ENCODE measurements at regions not wholly inside any gene's neighbourhood (a gene's known extent, or its start where the extent isn't known, plus 50 kb on each side); places are given as distances from the start of the nearest gene placed in this dataset.
A peak's percentile ranks its signal among the peaks of the same experiment; 100 is the strongest.

GRCh38 chr2:215794829-215795546, 218.4 kb downstream of the MREG start:
- DNase-seq (no peak), ATAC-seq (no peak)
- peak overlapping the region; percentile 61 for H3K27ac ChIP-seq
- peaks cover 17% of the 10 kb centered on the region for H3K4me1 ChIP-seq
- intact Hi-C loops (cut with DNase I), result no loop called here
- H3K27me3 ChIP-seq, result no peaks in the 10 kb centered on the region
- H3K4me3 ChIP-seq, result no peak overlapping the region
- no peaks in the 10 kb centered on the region for H3K9me3 ChIP-seq
- no peaks in the 10 kb centered on the region for H3K36me3 ChIP-seq
- TF ChIP-seq CTCF (IDR thresholded peaks at IDR 0.05), result no peak

DNA sequence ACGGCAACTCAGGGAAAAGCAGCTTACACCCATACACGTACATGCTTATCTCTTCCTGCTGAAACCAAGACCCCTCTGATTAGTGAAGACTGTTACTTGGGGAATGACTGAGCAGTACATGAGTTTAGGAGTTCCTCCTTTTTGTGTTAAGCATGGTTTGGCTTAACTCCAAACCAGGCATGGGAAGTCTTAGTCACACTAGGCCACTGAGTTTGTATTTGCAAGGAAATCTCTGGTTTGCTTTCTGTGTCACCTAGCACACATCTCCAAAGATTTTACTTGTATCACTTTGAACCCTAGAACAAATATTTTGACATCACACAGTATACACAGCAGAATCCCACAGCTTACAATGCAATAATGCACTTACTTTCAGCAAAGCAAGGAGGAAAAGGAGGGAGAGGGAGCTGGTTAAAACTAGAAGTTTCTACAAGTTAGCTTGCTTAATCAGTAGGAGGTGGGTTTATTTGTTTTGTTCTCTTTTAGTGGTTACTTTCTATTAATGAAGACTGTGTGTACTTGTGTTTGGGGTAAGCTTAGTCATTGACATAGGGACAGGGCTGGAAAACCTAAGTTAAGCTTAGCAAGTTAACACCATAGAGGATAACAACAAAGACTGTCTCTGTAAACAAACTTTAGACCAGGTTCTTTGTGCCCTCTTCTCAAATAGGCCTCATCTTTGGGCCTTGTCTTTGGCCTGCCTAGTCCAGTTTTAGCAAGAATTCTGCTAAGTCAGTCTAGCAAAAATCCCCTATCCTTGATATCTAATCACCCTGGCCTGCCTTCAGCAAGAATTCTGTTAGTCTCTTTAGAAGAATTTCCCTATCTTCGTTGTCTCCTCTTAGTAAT, 219.4 kb downstream of the MREG start:
- Histone ChIP-seq H3K4me1 (peaks cover 17% of the 10 kb centered on the region), H3K9me3 (no peaks in the 10 kb centered on the region), H3K4me3 (no peak overlapping the region), H3K27ac (peak overlapping the region; percentile 61), H3K27me3 (no peaks in the 10 kb centered on the region), H3K36me3 (no peaks in the 10 kb centered on the region)
- intact Hi-C loops (cut with DNase I), result no loop called here
- no peak for TF ChIP-seq CTCF (IDR thresholded peaks at IDR 0.05)
- peak; percentile 84 for ATAC-seq
- no peak for DNase-seq

- no peak overlapping the region for H3K27ac ChIP-seq
- no peak for TF ChIP-seq CTCF (IDR thresholded peaks at IDR 0.05)
- H3K36me3 ChIP-seq, result no peaks in the 10 kb centered on the region
- H3K9me3 ChIP-seq, result no peaks in the 10 kb centered on the region
- DNase-seq (no peak), ATAC-seq (no peak)
- H3K4me1 ChIP-seq, result peaks cover 15% of the 10 kb centered on the region
- no peaks in the 10 kb centered on the region for H3K27me3 ChIP-seq
- intact Hi-C loops (cut with DNase I), result no loop called here
- no peak overlapping the region for H3K4me3 ChIP-seq
Measured at GRCh38 chr2:215791481-215791937, 221.8 kb downstream of the MREG start.

DNA sequence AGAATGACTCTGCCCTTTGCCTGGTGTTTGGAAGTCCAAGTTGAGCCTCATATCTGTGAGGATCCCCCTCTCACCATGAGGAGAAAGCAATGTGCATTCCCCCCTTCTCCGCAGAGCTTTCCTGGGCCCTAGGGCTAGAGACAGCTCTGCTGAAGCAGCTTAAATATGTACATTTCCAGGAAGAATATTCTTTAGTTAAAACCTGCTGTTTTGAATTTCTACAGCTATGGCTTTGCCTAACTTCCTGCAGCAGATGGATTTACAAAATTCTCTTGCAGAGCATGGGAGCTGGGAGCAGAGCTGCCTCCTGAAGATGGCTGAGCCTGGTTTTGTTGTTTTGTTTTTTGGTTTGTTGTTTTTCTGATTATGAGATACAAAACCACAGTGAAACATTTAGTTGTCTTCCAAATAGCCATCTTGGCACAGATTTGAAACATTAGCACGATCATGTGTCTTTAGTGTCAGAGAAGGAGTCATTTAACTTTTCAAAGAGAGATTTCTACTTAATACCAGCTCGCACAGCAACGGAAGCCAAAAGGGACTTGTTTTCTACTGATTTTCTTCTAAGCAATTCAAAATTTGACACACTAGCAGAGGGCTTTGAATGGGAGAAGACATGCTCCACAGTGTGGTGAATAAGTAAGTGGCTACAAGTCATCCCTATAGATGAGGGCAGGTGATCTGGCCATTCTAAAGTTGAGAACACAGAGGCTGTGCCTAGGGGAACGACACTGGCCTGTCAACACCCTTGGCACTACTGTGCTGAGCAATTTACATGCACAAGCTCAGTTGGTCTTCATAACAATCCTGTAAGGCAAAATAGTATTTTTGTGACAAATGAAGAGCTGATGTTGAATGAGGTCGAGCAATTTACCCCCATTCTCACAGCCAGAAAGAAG, 222.6 kb downstream of the MREG start:
- DNase-seq (no peak), ATAC-seq (no peak)
- H3K36me3 ChIP-seq, result no peaks in the 10 kb centered on the region
- H3K27me3 ChIP-seq, result no peaks in the 10 kb centered on the region
- no peak for TF ChIP-seq CTCF (IDR thresholded peaks at IDR 0.05)
- H3K9me3 ChIP-seq, result no peaks in the 10 kb centered on the region
- intact Hi-C loops (cut with DNase I), result no loop called here
- H3K27ac ChIP-seq, result no peak overlapping the region
- no peak overlapping the region for H3K4me3 ChIP-seq
- peaks cover 8% of the 10 kb centered on the region for H3K4me1 ChIP-seq

DNA sequence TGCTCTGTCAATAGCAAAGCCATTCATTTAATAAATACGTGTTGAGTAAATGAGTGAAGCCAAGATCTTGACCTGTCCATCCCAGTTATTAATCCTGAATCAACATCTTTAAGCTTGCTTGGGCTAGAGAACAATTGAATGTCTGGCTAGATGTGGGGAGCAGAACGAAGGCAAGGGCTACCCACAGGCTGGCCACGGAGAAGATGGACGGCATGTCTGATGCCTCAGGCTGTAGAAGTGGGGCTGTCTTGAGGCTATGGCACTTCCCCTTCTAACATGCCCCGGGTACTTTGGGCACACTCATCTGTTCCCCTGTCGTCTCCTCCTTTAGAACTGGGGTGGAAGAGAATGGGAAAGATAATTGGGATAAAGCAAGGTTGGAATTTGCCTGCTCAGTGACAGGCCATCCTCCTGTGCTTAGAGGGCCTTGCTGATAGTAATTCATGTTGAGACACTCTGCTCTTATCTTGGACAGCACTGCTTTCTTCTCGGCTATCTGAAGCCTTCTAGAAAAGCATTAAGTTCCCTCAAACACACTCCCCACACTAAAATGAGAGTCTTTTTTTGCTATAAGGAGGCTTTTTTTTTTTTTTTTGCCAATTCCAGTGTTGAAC, 225.7 kb downstream of the MREG start:
- Histone ChIP-seq H3K4me3 (no peak overlapping the region), H3K4me1 (no peaks in the 10 kb centered on the region), H3K27ac (no peak overlapping the region), H3K36me3 (no peaks in the 10 kb centered on the region), H3K9me3 (no peaks in the 10 kb centered on the region), H3K27me3 (no peaks in the 10 kb centered on the region)
- TF ChIP-seq CTCF (IDR thresholded peaks at IDR 0.05), result no peak
- ATAC-seq (no peak), DNase-seq (no peak)
- intact Hi-C loops (cut with DNase I), result no loop called here
